ENCODE measurements at regions not wholly inside any gene's neighbourhood (a gene's known extent, or its start where the extent isn't known, plus 50 kb on each side); places are given as distances from the start of the nearest gene placed in this dataset.
"Not testable (repeated sequence)": the region's sequence is repeated elsewhere in the genome, so short reads cannot be mapped to it uniquely, and the experiment has no call there.

- Histone ChIP-seq H3K4me3 (ENCODE audit: low read length) (no peak overlapping the region), H3K27ac (ENCODE audit: low read length) (no peak overlapping the region), H3K27me3 (ENCODE audit: control insufficient read depth, insufficient read depth, low read length) (no peaks in the 10 kb centered on the region), H3K9me3 (ENCODE audit: control insufficient read depth, insufficient read depth, low read length) (no peaks in the 10 kb centered on the region), H3K36me3 (ENCODE audit: control insufficient read depth, insufficient read depth, low read length) (no peaks in the 10 kb centered on the region), H3K4me1 (ENCODE audit: control insufficient read depth, insufficient read depth, low read length) (no peaks in the 10 kb centered on the region)
- no CpG with 5 or more reads among the region's 3 CpGs for WGBS (ENCODE audit: insufficient coverage, insufficient read length)
- DNase-seq (ENCODE audit: low read depth, low spot score) = no peak
Measured at GRCh38 chr2:149860276-149860921, 272.8 kb upstream of the MMADHC start.

DNA sequence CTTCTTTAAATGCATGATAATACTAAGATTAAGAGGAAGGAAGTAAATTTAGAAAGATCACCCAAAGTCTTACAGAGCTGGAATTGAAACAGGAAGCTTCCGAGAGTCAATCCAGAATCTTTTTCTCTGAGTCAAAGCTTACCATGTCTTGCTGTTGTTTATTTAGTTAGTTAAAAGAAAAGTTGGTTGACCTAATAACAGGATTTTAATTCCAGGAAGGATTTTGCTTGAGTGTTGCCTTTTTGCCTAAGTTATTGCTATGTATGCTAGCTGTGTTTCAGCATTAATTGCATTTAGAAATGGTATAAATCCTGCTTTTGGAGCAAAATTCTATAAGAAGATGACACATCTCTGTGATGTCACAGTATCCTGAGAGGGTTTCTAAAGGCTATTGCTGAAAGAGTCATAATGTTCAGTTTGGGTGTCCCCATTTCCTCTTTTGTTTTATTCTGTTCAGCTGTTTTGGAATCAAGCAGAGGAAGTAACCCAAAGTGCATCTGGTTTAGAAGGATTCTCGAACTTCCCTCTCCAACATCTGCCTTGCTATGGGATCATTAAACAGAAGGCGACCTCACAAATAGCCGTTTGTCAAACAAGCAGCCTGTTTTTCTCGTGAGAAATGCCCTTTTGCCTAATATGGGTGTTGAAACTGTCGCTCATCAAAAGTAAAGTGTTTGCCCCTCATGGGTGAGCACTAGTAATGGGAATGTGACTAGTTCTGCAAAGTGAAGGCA lies 271.5 kb upstream of the MMADHC start:
- Histone ChIP-seq H3K4me1 (ENCODE audit: control insufficient read depth, insufficient read depth, low read length) (no peaks in the 10 kb centered on the region), H3K27me3 (ENCODE audit: control insufficient read depth, insufficient read depth, low read length) (no peaks in the 10 kb centered on the region), H3K4me3 (ENCODE audit: low read length) (no peak overlapping the region), H3K36me3 (ENCODE audit: control insufficient read depth, insufficient read depth, low read length) (no peaks in the 10 kb centered on the region), H3K9me3 (ENCODE audit: control insufficient read depth, insufficient read depth, low read length) (no peaks in the 10 kb centered on the region), H3K27ac (ENCODE audit: low read length) (no peak overlapping the region)
- DNase-seq (ENCODE audit: low read depth, low spot score) = no peak
- WGBS (ENCODE audit: insufficient coverage, insufficient read length) = no CpG with 5 or more reads among the region's 6 CpGs

- Histone ChIP-seq H3K9me3 (ENCODE audit: control insufficient read depth, insufficient read depth, low read length) (no peaks in the 10 kb centered on the region), H3K4me1 (ENCODE audit: control insufficient read depth, insufficient read depth, low read length) (no peaks in the 10 kb centered on the region), H3K27me3 (ENCODE audit: control insufficient read depth, insufficient read depth, low read length) (no peaks in the 10 kb centered on the region), H3K27ac (ENCODE audit: low read length) (no peak overlapping the region), H3K4me3 (ENCODE audit: low read length) (no peak overlapping the region), H3K36me3 (ENCODE audit: control insufficient read depth, insufficient read depth, low read length) (no peaks in the 10 kb centered on the region)
- no peak for DNase-seq (ENCODE audit: low read depth, low spot score)
Measured at GRCh38 chr2:149858216-149858615, 270.6 kb upstream of the MMADHC start.

GRCh38 chr2:149857344-149857743 lies 269.8 kb upstream of the MMADHC start:
- H3K4me1 ChIP-seq (ENCODE audit: control insufficient read depth, insufficient read depth, low read length) = no peaks in the 10 kb centered on the region
- H3K9me3 ChIP-seq (ENCODE audit: control insufficient read depth, insufficient read depth, low read length) = no peaks in the 10 kb centered on the region
- H3K27me3 ChIP-seq (ENCODE audit: control insufficient read depth, insufficient read depth, low read length) = no peaks in the 10 kb centered on the region
- no peak overlapping the region for H3K4me3 ChIP-seq (ENCODE audit: low read length)
- H3K36me3 ChIP-seq (ENCODE audit: control insufficient read depth, insufficient read depth, low read length) = no peaks in the 10 kb centered on the region
- DNase-seq (ENCODE audit: low read depth, low spot score) = no peak
- WGBS (ENCODE audit: insufficient coverage, insufficient read length) = no CpG with 5 or more reads among the region's 1 CpG
- no peak overlapping the region for H3K27ac ChIP-seq (ENCODE audit: low read length)

- not testable (repeated sequence) for H3K27me3 ChIP-seq (ENCODE audit: control insufficient read depth, insufficient read depth, low read length); H3K36me3 ChIP-seq (ENCODE audit: control insufficient read depth, insufficient read depth, low read length); H3K9me3 ChIP-seq (ENCODE audit: control insufficient read depth, insufficient read depth, low read length); H3K27ac ChIP-seq (ENCODE audit: low read length); H3K4me1 ChIP-seq (ENCODE audit: control insufficient read depth, insufficient read depth, low read length); DNase-seq (ENCODE audit: low read depth, low spot score); H3K4me3 ChIP-seq (ENCODE audit: low read length)
- no CpG with 5 or more reads among the region's 5 CpGs for WGBS (ENCODE audit: insufficient coverage, insufficient read length)
Measured at GRCh38 chr2:149855859-149856258, 268.3 kb upstream of the MMADHC start.

GRCh38 chr2:149849591-149849990 lies 262.0 kb upstream of the MMADHC start:
- Histone ChIP-seq H3K36me3 (ENCODE audit: control insufficient read depth, insufficient read depth, low read length) (no peaks in the 10 kb centered on the region), H3K27ac (ENCODE audit: low read length) (no peak overlapping the region), H3K4me3 (ENCODE audit: low read length) (no peak overlapping the region), H3K27me3 (ENCODE audit: control insufficient read depth, insufficient read depth, low read length) (no peaks in the 10 kb centered on the region), H3K9me3 (ENCODE audit: control insufficient read depth, insufficient read depth, low read length) (no peaks in the 10 kb centered on the region), H3K4me1 (ENCODE audit: control insufficient read depth, insufficient read depth, low read length) (no peaks in the 10 kb centered on the region)
- no peak for DNase-seq (ENCODE audit: low read depth, low spot score)
- WGBS (ENCODE audit: insufficient coverage, insufficient read length) = no CpG with 5 or more reads among the region's 1 CpG

- Histone ChIP-seq H3K4me3 (ENCODE audit: low read length) (no peak overlapping the region), H3K27ac (ENCODE audit: low read length) (no peak overlapping the region), H3K36me3 (ENCODE audit: control insufficient read depth, insufficient read depth, low read length) (no peaks in the 10 kb centered on the region), H3K4me1 (ENCODE audit: control insufficient read depth, insufficient read depth, low read length) (no peaks in the 10 kb centered on the region), H3K9me3 (ENCODE audit: control insufficient read depth, insufficient read depth, low read length) (no peaks in the 10 kb centered on the region), H3K27me3 (ENCODE audit: control insufficient read depth, insufficient read depth, low read length) (no peaks in the 10 kb centered on the region)
- 100% methylated on average over 1 of the region's 2 CpGs for WGBS (ENCODE audit: insufficient coverage, insufficient read length)
- DNase-seq (ENCODE audit: low read depth, low spot score) = no peak
Measured at GRCh38 chr2:149849136-149849535, 261.6 kb upstream of the MMADHC start.

GRCh38 chr2:149841396-149841795 lies 253.8 kb upstream of the MMADHC start:
- DNase-seq (ENCODE audit: low read depth, low spot score) = no peak
- H3K4me1 ChIP-seq (ENCODE audit: control insufficient read depth, insufficient read depth, low read length) = no peaks in the 10 kb centered on the region
- no peak overlapping the region for H3K27ac ChIP-seq (ENCODE audit: low read length)
- H3K9me3 ChIP-seq (ENCODE audit: control insufficient read depth, insufficient read depth, low read length) = no peaks in the 10 kb centered on the region
- no peak overlapping the region for H3K4me3 ChIP-seq (ENCODE audit: low read length)
- WGBS (ENCODE audit: insufficient coverage, insufficient read length) = no CpG with 5 or more reads among the region's 1 CpG
- no peaks in the 10 kb centered on the region for H3K27me3 ChIP-seq (ENCODE audit: control insufficient read depth, insufficient read depth, low read length)
- H3K36me3 ChIP-seq (ENCODE audit: control insufficient read depth, insufficient read depth, low read length) = no peaks in the 10 kb centered on the region

- Histone ChIP-seq H3K9me3 (ENCODE audit: control insufficient read depth, insufficient read depth, low read length) (no peaks in the 10 kb centered on the region), H3K4me3 (ENCODE audit: low read length) (no peak overlapping the region), H3K4me1 (ENCODE audit: control insufficient read depth, insufficient read depth, low read length) (no peaks in the 10 kb centered on the region; the same call in 1 of the 2 replicates), H3K27ac (ENCODE audit: low read length) (no peak overlapping the region), H3K27me3 (ENCODE audit: control insufficient read depth, insufficient read depth, low read length) (no peaks in the 10 kb centered on the region), H3K36me3 (ENCODE audit: control insufficient read depth, insufficient read depth, low read length) (no peaks in the 10 kb centered on the region)
- DNase-seq (ENCODE audit: low read depth, low spot score) = no peak
- no CpG with 5 or more reads among the region's 2 CpGs for WGBS (ENCODE audit: insufficient coverage, insufficient read length)
Measured at GRCh38 chr2:149832324-149832723, 244.7 kb upstream of the MMADHC start.

DNA sequence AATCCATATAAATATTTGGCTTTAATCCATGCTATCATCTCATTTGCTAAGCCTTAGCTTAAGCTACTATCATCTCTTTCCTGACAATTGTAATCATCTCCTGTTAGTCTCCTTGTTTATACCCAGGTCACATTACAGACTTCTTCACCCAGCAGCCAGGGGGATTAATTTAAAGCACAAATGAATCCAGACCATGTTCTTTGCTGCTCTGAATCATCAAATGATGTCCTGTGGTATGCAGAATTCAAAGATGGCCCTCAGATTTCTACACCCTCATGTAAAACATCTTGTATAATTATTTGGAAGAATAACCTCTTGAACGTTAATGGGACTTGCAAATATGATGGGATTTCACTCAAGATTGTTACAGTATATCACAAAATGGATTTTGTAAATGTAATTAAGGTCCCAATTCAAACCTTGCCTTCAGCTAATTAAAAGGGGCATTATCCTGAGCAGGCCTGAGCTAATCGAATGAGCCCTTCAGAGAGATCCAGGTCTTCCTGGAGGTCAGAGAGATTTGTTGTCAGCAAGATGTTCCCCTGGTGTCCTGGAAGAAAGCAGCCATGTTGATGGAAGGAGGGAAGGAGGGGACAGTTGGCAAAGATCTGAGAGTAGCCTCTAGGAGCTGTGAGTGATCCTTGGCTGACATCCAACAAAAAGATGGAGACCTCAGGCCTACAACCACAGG lies 241.1 kb upstream of the MMADHC start:
- WGBS (ENCODE audit: insufficient coverage, insufficient read length) = no CpG with 5 or more reads among the region's 2 CpGs
- Histone ChIP-seq H3K27me3 (ENCODE audit: control insufficient read depth, insufficient read depth, low read length) (no peaks in the 10 kb centered on the region), H3K4me1 (ENCODE audit: control insufficient read depth, insufficient read depth, low read length) (no peaks in the 10 kb centered on the region; the same call in 1 of the 2 replicates), H3K4me3 (ENCODE audit: low read length) (no peak overlapping the region), H3K9me3 (ENCODE audit: control insufficient read depth, insufficient read depth, low read length) (no peaks in the 10 kb centered on the region), H3K36me3 (ENCODE audit: control insufficient read depth, insufficient read depth, low read length) (no peaks in the 10 kb centered on the region), H3K27ac (ENCODE audit: low read length) (no peak overlapping the region)
- DNase-seq (ENCODE audit: low read depth, low spot score) = no peak
